ENCODE measurements at regions not wholly inside any gene's neighbourhood (a gene's known extent, or its start where the extent isn't known, plus 50 kb on each side); places are given as distances from the start of the nearest gene placed in this dataset.
"Not testable (repeated sequence)": the region's sequence is repeated elsewhere in the genome, so short reads cannot be mapped to it uniquely, and the experiment has no call there.

DNA sequence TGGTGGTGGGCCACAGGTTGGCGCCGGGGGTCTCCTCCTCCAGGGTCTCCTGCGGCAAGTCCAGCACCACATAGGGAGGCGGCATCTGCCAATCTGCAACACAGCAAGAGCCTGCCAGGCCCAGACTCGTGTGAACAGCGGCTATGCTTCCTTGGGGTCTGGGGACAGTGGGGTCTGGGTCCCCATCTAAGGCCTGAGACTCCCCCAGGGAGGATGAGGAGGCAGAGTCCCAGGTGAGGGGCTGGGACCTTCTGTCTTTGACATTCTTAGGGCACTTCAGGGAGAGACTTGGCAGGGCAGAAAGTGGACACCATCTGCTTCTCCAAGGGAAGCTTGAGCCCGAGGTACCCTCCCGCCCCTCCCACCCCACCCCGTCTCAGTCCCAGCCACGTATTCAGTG is 178.1 kb downstream of the TMEM121 start:
- 78 to 96% methylated on average over 4 of the region's 10 CpGs for WGBS, 2 donors
- H3K27ac ChIP-seq; H3K27me3 ChIP-seq; H3K9me3 ChIP-seq; DNase-seq; intact Hi-C loops (cut with DNase I; ENCODE audit: low total_unique reads); H3K36me3 ChIP-seq (ENCODE audit: low read depth, missing control alignments); H3K4me3 ChIP-seq; H3K4me1 ChIP-seq: not testable (repeated sequence)

DNA sequence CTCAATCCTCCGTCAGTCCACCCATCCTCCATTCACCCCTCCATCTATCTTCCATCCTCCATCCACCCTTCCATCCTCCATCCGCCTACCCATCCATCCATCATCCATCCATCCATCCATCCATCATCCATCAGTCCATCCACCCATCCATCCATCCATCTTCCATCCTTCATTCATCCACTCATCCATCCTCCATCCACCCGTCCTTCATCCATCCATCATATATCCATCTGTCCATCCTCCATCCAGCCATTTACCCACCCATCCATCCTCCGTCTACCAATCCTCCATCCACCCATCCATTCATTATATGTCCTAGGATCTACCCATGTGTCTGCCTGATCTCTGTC is 179.1 kb downstream of the TMEM121 start:
- H3K27ac ChIP-seq; H3K36me3 ChIP-seq (ENCODE audit: low read depth, missing control alignments); DNase-seq; H3K4me3 ChIP-seq; H3K4me1 ChIP-seq; H3K27me3 ChIP-seq; intact Hi-C loops (cut with DNase I; ENCODE audit: low total_unique reads); H3K9me3 ChIP-seq: not testable (repeated sequence)
- 84 to 86% methylated on average over 4 of the region's 4 CpGs for WGBS, 2 donors

DNA sequence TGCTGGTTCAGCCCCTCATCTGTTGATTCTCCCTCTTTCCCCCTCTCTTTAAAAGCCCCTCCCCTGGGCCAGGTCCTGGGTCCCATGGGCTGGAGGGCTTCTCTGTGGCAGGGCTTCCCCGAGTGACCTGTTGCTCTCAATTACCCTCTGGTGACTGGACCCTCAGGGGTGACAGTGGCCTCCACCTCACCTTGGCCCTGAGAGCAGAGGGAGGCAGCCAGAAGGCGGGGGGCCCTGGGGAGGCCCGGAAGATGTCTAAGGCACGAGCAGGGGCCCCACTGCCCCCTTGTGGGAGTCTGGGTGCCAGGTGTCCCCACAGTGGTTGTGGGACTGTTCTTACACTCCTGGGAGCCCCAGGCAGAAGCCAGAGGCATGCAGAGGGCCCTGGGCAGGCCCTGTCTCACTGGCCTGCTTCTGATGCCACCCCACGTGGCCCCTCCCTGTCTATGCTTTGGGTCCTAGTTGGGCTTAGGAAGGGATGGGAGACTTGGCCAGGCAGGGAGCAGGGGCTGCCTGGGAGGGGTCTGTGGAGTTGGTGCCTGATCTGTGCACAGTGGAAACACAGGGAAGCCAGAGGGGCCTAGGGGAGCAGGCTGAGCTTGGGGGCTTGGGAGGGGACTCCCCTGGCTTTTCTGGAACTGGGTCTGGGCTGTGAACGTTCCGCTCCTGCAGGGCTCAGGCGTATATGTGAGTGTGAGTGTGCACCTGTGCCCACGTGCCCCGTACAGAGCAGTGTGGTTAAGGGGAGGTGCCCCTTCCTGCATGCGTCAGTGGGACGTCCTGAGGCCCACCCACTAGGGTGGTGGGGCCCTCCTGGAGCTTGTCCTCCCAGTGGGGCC is 179.7 kb downstream of the TMEM121 start:
- H3K4me3 ChIP-seq; H3K36me3 ChIP-seq (ENCODE audit: low read depth, missing control alignments); H3K27me3 ChIP-seq; intact Hi-C loops (cut with DNase I; ENCODE audit: low total_unique reads); H3K9me3 ChIP-seq; H3K4me1 ChIP-seq; DNase-seq; H3K27ac ChIP-seq: not testable (repeated sequence)
- WGBS, 2 donors = 60 to 74% methylated on average over 4 to 5 of the region's 12 CpGs

GRCh38 chr14:105706701-105707019 is 180.3 kb downstream of the TMEM121 start:
- H3K36me3 ChIP-seq (ENCODE audit: low read depth, missing control alignments); H3K27me3 ChIP-seq; intact Hi-C loops (cut with DNase I; ENCODE audit: low total_unique reads); H3K9me3 ChIP-seq; H3K27ac ChIP-seq; H3K4me3 ChIP-seq; DNase-seq; H3K4me1 ChIP-seq: not testable (repeated sequence)
- 83% methylated on average over 2 of the region's 8 CpGs; no CpG with 5 or more reads in 1 of the 2 donors for WGBS, 2 donors

- H3K36me3 ChIP-seq (ENCODE audit: low read depth, missing control alignments); H3K9me3 ChIP-seq; H3K4me3 ChIP-seq; H3K4me1 ChIP-seq; H3K27me3 ChIP-seq; H3K27ac ChIP-seq; intact Hi-C loops (cut with DNase I; ENCODE audit: low total_unique reads); DNase-seq: not testable (repeated sequence)
- WGBS, 2 donors = 85 to 93% methylated on average over 12 to 21 of the region's 23 CpGs
Observed at GRCh38 chr14:105707099-105707498, 180.7 kb downstream of the TMEM121 start.

GRCh38 chr14:105707723-105708151 is 181.4 kb downstream of the TMEM121 start:
- intact Hi-C loops (cut with DNase I; ENCODE audit: low total_unique reads); H3K36me3 ChIP-seq (ENCODE audit: low read depth, missing control alignments); H3K27me3 ChIP-seq; H3K4me1 ChIP-seq; H3K9me3 ChIP-seq; H3K4me3 ChIP-seq; DNase-seq; H3K27ac ChIP-seq: not testable (repeated sequence)
- WGBS, 2 donors = 89 to 94% methylated on average over 18 of the region's 18 CpGs

DNA sequence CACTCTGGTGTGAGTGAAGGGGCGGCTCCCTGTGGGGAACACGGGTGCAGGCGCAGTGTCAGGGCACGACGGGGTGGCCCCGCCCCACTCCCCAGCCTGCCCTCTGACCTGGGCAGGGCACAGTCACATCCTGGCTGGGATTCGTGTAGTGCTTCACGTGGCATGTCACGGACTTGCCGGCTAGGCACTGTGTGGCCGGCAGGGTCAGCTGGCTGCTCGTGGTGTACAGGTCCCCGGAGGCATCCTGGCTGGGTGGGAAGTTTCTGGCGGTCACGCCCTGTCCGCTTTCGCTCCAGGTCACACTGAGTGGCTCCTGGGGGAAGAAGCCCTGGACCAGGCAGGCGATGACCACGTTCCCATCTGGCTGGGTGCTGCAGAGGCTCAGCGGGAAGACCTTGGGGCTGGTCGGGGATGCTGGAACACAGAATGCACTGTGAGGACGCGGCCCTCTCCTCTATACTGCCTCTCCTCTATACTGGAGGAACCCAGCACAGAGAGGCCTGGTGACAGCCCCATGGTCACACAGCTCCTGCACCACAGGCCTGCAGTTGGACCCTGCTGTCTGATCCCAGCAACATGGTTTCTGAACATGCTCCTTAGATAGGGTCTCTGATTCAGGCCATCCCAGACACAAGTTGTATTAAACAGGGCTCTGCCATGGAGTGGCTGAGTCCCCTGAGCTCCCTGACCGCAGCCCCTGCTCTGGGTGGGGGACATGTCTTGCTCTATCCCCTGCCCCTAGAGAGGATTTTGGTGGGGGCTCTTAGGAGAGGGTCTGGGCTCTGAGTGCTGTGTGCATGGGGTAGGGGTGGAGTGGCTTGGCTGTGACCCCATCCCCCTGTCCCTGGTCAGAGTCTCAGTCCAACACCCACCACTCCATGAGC is 182.1 kb downstream of the TMEM121 start:
- DNase-seq; H3K9me3 ChIP-seq; H3K4me3 ChIP-seq; H3K27me3 ChIP-seq; intact Hi-C loops (cut with DNase I; ENCODE audit: low total_unique reads); H3K4me1 ChIP-seq; H3K36me3 ChIP-seq (ENCODE audit: low read depth, missing control alignments); H3K27ac ChIP-seq: not testable (repeated sequence)
- WGBS, 2 donors = 91 to 94% methylated on average over 7 to 24 of the region's 24 CpGs

DNA sequence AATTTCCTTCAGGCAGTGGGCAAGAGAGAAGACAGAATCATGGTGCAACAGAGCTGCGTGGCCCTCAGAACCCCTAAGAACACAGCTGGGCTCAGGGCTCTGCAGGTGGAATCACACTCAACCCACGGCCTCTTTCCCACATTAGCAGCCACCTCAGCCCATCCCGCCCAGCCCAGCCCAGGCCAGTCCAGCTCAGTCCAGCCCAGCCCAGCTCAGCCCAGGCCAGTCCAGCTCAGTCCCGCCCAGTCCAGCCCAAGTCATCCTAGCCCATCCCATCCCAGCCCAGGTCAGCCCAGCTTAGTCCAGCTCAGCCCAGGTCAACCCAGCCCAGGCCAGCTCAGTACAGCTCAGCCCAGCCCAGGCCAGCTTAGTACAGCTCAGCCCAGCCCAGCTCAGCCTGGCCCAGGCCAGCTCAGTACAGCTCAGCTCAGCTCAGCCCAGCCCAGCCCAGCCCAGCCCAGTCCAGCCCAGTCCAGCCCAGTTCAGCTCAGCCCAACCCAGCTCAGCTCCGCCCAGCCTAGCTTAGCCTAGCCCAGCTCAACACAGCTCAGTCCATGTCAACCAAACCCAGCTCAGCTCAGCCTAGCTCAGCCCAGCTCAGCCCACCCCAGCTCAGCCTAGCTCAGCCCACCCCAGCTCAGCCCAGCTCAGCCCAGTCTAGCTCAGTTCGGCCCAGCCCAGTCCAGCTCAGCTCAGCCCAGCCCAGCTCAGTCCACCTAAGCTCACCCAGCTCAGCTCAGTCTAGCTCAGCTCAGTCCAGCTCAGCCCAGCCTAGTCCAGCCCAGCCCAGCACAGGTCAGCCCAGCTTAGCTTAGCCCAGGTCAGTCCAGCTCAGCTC is 183.1 kb downstream of the TMEM121 start:
- intact Hi-C loops (cut with DNase I; ENCODE audit: low total_unique reads) = no loop called here
- no peaks in the 10 kb centered on the region for H3K36me3 ChIP-seq (ENCODE audit: low read depth, missing control alignments)
- H3K27me3 ChIP-seq = no peaks in the 10 kb centered on the region
- no peaks in the 10 kb centered on the region for H3K9me3 ChIP-seq
- DNase-seq = no peak
- H3K27ac ChIP-seq = no peak overlapping the region
- 84 to 90% methylated on average over 2 to 6 of the region's 6 CpGs for WGBS, 2 donors
- H3K4me3 ChIP-seq = no peak overlapping the region
- no peaks in the 10 kb centered on the region for H3K4me1 ChIP-seq
- TF ChIP-seq CTCF (IDR thresholded peaks at IDR 0.05) (no peak), POLR2A (IDR thresholded peaks at IDR 0.05) (no peak)

All from testis (tissue), 2 donors.